ENCODE measurements at regions not wholly inside any gene's neighbourhood (a gene's known extent, or its start where the extent isn't known, plus 50 kb on each side); places are given as distances from the start of the nearest gene placed in this dataset.

DNA sequence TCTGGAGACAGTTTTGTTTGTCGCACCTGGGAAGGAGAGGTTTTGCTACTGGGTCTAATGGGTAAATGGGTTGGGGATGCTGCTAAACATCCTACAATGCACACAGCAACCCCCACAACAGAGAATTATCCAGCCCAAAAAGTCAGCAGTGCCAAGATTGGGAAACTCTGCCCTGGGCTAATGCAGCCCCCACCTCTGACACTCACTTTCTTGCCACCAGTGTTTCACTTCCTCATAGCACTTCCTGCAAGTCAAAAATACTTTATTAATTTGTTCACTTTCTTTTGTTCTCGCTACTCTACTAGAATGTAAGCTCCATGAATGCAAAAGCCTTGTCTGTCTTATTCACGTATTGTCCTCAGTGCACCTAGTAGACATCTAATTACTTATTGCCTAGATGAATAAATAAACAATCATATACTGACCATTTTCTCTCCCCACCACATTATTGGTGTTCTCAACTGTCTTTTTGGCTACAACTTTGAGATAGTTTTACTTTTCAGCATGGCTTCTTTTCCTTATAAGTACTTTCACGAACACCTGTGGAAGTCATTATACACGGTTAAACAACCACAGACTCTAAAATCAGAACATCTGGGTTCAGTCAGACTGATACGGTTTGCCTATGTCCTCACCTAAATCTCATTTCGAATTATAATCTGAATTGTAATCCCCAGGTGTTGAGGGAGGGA, 82.0 kb upstream of the PITX2 start:
- no TSS peak for BruUV-seq (replicated peaks)
- Histone ChIP-seq H3K9me1 (replicated peaks; ENCODE audit: control insufficient read depth, extremely low read depth, insufficient read depth, low read length) (no peaks in the 10 kb centered on the region), H3K27ac (ENCODE audit: insufficient read depth, low read depth, low read length) (no peak overlapping the region), H3K4me3 (replicated peaks in 1 of 3; ENCODE audit: insufficient read depth in 1 of 3, low read depth in 1 of 3, low read length in 3 of 3) (no peak overlapping the region), H3K9ac (replicated peaks; ENCODE audit: extremely low read depth, insufficient read depth, low read length) (no peak overlapping the region), H3K36me3 (ENCODE audit: control insufficient read depth in 2 of 2, extremely low read depth in 1 of 2, insufficient read depth in 2 of 2, low read length in 2 of 2) (no peaks in the 10 kb centered on the region), H2AFZ (ENCODE audit: low read depth, low read length) (no peak overlapping the region), H4K20me1 (replicated peaks; ENCODE audit: control insufficient read depth, extremely low read depth, insufficient read depth, low read length) (no peaks in the 10 kb centered on the region), H3K4me2 (ENCODE audit: insufficient read depth, low read length) (no peak overlapping the region), H3K9me3 (replicated peaks; ENCODE audit: control insufficient read depth, insufficient read depth, low read length) (no peaks in the 10 kb centered on the region), H3K4me1 (ENCODE audit: control insufficient read depth, extremely low read depth, insufficient read depth, low read length) (no peaks in the 10 kb centered on the region), H3K79me2 (ENCODE audit: control insufficient read depth, insufficient read depth, low read length) (no peaks in the 10 kb centered on the region), H3K27me3 (ENCODE audit: control insufficient read depth in 2 of 2, insufficient read depth in 2 of 2, low read length in 2 of 2) (no peaks in the 10 kb centered on the region)
- no peak for DNase-seq (ENCODE audit: low read depth, low spot score)
- ChIA-PET POLR2A (no interaction called here), CTCF (no interaction called here)
- dilution Hi-C loops (cut with MboI; ENCODE audit: extremely low pct_ligation_motif_present, low sequenced_read_pairs) = no loop called here
- TF ChIP-seq POLR2AphosphoS5 (IDR thresholded peaks at IDR 0.05; ENCODE audit: insufficient read depth, low read depth, low read length) (no peak), JUN (IDR thresholded peaks at IDR 0.05; ENCODE audit: borderline replicate concordance, insufficient read depth, insufficient read length, low read depth) (no peak), POLR2A (IDR thresholded peaks at IDR 0.05; ENCODE audit: low read depth, low read length) (no peak), GATA2 (IDR thresholded peaks at IDR 0.05; ENCODE audit: insufficient read depth, insufficient read length, low read depth, low read length) (no peak), FOS (IDR thresholded peaks at IDR 0.05; ENCODE audit: borderline replicate concordance, insufficient read depth, low read length) (no peak), EZH2 (IDR thresholded peaks at IDR 0.05; ENCODE audit: borderline replicate concordance, low read depth, low read length, severe bottlenecking) (no peak), MYC (IDR thresholded peaks at IDR 0.05; ENCODE audit: low read depth, low read length) (no peak)
- TF ChIP-seq, protein P1, sequence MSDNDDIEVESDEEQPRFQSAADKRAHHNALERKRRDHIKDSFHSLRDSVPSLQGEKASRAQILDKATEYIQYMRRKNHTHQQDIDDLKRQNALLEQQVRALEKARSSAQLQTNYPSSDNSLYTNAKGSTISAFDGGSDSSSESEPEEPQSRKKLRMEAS (IDR thresholded peaks at IDR 0.05; ENCODE audit: insufficient read depth, insufficient read length) = no peak
- TF ChIP-seq, protein P2, sequence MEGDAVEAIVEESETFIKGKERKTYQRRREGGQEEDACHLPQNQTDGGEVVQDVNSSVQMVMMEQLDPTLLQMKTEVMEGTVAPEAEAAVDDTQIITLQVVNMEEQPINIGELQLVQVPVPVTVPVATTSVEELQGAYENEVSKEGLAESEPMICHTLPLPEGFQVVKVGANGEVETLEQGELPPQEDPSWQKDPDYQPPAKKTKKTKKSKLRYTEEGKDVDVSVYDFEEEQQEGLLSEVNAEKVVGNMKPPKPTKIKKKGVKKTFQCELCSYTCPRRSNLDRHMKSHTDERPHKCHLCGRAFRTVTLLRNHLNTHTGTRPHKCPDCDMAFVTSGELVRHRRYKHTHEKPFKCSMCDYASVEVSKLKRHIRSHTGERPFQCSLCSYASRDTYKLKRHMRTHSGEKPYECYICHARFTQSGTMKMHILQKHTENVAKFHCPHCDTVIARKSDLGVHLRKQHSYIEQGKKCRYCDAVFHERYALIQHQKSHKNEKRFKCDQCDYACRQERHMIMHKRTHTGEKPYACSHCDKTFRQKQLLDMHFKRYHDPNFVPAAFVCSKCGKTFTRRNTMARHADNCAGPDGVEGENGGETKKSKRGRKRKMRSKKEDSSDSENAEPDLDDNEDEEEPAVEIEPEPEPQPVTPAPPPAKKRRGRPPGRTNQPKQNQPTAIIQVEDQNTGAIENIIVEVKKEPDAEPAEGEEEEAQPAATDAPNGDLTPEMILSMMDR (IDR thresholded peaks at IDR 0.05; ENCODE audit: extremely low read depth in 1 of 2, insufficient read depth in 1 of 2, low read depth in 1 of 2, low read length in 2 of 2) = no peak
- intact Hi-C loops (cut with micrococcal nuclease) = no loop called here
- FAIRE-seq = no peak

Data from endothelial cell of umbilical vein (primary cell).